Kidney glomerular epithelial cell (primary cell): ENCODE measurements at regions not wholly inside any gene's neighbourhood (a gene's known extent, or its start where the extent isn't known, plus 50 kb on each side); places are given as distances from the start of the nearest gene placed in this dataset.

Experiments used
- DNase-seq: peaks from one replicate; lab custom pipeline; 2025; lab: John Stamatoyannopoulos, UW

DNA sequence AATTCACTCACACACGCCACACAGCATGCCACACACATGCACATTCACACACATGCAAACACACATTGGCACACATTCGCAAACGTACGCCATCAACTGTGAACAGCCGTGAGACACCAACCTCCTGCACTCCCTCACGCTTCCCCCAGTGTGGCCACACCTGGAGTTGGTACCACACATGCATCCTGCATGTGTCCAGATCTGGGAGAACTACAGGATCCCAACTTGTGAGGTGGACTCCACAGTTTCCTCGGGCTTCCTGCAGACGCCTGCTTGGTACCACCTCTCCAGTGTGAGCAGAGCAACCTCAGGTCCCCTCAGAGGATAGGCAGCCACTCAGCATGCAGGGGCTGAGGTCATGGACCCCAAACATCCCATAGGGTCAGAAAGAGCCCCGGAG, 239.0 kb downstream of the EIPR1 start:
- DNase-seq: no peak

GRCh38 chr2:3137651-3138300, 239.8 kb downstream of the EIPR1 start:
- no peak for DNase-seq

GRCh38 chr2:3135676-3136075, 241.9 kb downstream of the EIPR1 start:
- DNase-seq: no peak

- DNase-seq: no peak
Measured at GRCh38 chr2:3134026-3134571, 243.5 kb downstream of the EIPR1 start.

DNA sequence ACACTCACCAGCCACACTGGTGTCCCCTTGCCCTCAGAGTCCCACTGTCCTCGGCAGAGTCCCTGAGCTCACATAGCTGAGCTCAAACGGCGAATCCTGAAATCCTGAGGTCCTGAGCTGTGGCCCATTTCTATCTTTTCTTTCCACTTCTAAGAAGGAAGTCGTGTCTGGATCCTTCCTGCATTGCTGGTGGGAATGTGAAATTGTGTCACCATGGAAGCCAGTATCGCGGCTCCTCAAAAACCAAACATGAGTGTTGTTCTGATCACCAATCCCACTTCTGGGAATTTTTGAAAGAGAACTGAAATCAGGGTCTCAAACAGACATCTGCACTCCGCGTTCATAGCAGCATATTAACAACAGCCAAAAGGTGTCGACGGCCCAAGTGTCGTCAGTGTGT, 244.7 kb downstream of the EIPR1 start:
- no peak for DNase-seq

DNA sequence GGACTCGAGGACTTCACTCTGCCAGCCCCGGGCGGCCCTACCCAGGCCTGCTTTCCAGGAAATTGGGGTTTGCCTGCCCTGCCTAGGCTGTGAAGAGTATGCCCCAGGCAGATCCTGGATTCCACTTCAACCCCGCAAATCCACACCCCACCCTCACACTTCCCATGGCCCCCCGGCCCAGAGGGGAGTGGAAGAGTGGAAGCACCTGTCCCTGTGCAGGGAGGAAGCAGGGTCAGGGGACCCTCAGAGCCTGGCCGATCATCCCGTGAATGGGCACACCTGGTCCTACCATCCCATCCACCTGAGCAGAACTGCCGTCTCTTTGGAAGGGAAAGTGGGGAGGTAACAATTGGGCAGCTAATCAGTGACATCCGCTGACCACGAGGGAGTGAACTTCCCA, 245.2 kb downstream of the EIPR1 start:
- DNase-seq: no peak

GRCh38 chr2:3131636-3132326, 245.8 kb downstream of the EIPR1 start:
- DNase-seq: no peak

GRCh38 chr2:3130889-3131635, 246.6 kb downstream of the EIPR1 start:
- DNase-seq: no peak

DNA sequence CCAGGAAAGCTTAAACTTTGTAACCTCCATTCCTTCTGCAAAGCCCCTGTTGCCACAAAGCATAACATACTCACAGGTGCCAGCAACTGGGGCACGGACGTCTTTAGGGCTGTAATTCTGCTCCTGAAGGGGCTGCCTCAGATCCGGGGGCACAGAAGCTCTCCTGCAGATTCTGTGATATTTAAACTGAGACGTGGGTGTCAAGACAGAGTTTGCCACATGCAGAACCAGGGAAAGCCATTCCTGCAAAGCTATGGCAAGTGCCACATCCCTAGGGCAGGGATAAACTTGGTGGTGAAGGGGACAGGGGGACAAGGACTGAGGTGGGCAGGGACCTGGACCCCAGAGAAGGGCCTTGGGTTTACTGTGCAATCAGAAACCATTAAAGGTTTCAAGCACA, 247.2 kb downstream of the EIPR1 start:
- no peak for DNase-seq

- no peak for DNase-seq
Measured at GRCh38 chr2:3129867-3130266, 247.8 kb downstream of the EIPR1 start.

- DNase-seq: no peak
Measured at GRCh38 chr2:3128786-3129185, 248.8 kb downstream of the EIPR1 start.

DNA sequence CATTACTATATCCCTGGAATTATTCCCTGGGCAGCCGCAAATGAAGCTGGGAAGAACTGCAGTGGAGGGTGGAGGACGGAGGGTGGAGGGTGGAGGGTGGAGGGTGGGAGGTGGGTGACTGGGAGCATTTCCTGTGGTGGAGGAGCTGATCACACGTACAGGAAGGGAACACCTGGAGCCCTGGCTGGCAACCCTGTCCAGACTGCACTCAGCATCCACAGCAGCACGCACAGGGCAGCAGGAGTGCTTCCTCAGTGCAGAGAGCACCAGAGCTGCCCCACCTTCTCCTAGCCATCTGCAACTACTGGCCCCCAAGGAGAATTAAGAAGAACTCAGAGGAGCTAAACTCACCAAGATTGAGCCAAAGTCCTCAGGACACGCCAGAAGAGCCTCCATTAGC, 249.9 kb downstream of the EIPR1 start:
- DNase-seq: no peak

DNA sequence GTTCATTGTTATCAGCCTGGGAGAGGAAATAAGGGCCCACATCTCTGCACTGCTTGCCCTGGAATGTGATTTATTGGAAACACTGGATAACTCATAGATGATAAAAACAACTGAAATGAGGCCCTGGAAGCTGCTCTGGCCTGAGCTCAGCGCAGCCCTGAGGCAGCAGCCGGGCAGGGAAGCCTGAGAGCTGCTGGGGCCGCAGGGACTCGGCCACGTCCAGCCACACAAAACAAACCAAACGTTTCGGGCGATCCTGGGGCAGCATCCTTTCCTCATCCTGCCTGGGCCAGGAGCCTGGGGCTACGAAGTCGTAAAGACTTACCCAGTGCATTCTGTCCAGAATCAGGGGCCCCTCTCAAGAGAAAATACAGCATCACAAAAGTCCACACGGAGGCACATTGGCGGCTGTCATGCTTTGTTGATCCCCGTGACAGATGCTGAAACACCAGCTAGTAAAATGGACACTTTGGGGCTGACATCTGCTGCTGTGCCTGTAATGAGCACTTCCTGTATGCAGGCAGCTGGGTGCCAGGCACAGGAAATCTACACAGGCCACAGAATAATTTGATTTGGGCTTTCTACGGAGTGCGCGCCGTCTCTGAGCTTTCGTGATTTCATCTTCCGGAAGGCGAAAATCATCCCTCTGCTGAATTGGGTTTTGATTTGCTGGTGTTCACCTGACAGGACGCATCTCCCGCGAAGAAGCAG, 250.6 kb downstream of the EIPR1 start:
- DNase-seq: no peak

DNA sequence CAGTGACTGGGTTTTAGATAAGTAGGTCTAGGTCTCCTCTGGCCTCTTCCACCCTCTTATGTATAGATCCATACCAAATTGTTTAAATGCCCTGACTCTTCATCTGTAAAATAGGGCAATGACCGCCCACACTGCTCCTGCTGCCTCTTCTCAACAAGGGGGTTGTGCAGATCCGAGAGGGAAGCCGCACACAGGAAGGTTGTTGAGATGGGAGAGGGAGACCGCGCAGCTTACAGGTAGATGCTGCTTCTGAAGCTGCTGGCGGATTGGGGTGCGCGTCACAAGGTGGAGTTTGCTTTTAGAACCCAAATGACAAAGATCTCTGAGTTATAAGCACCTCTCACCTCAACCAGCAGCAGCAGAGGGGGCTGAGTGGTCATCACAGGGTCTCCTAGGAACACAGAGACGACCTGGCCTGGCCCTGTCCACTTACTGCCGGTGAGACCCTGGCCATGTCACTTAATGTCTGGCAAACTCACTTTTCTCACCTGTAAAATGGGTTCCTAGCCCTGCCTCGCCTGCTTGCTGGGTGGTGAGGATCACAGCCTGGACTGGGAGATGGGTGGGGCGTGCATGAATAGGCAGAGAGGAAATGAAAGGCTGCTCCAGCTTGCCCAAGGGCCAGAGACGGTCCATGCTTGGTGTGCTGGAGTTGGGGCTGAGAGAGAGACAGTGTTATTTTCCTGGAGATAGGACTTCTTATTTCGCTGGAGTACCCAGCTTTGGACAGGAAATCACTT, 251.3 kb downstream of the EIPR1 start:
- DNase-seq: no peak

DNA sequence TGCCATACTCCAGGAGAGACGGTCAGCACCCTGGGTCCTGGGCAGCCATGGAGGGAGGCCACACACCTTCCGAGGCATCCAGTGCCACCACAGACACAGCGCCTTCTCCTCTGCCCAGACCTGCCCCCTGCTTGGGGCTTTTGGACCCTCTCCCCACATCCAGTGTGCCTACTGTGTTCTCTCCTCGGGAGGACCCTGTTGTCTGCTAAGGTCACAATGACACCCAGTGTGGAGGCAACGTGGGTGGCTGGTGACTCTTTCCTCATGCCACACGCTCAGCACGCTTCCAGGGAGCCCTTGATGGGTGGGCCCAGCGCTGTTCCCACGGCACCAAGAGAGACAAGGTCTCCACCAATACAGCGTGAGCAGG, 251.9 kb downstream of the EIPR1 start:
- DNase-seq: no peak

DNA sequence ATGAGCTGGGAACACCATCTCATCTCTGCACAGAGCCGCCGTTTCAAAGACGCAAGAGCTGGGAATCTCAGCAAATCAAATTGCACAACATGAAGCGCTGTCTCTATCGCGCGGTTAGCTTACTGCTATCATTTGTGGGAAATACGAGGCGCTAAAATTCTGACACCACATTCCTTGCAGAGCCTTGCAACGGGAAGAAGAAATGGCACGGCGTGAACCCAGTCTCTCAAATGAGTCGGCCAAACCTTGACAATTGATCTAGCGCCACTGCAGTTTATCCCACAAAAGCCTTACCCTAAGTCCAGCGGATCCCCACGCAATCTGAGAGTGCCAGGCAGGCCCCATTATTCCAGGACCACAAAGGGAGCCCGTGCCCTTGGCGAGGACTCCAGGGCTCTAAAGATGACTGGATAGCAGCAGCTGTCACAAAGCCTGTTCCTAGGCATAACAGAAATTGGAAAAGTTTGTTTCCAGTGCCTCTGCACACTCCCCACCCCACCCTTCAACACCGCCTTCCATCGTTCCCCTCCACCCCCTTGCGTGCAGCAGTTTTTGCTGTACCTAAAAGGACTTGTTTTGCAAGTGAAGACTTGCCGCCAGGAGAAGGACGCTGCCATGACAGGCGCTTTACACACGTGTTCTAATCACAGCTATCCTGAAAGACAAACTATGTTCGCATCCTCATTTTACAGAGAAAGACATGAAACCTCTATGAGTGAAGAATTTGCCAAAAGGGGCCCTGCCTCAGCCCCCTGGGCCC, 252.4 kb downstream of the EIPR1 start:
- DNase-seq: no peak

- no peak for DNase-seq
Measured at GRCh38 chr2:3122525-3122924, 255.1 kb downstream of the EIPR1 start.

DNA sequence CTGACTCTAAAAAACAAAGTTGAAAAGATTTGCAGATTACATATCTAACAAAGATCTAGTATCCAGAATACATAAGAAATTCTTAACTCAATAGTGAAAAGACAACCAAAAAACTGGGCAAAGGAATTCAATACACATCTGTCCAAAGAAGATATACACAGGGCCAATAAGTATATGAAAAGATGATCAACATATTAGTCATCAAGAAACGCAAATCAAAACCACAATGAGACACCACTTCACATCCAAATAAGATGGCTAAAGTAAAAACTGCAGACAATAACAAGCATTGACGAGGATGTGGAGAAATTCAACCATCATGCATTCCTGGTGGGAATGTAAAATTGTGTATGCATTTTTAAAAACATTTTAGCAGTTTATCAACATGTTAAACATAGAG, 256.0 kb downstream of the EIPR1 start:
- no peak for DNase-seq

DNA sequence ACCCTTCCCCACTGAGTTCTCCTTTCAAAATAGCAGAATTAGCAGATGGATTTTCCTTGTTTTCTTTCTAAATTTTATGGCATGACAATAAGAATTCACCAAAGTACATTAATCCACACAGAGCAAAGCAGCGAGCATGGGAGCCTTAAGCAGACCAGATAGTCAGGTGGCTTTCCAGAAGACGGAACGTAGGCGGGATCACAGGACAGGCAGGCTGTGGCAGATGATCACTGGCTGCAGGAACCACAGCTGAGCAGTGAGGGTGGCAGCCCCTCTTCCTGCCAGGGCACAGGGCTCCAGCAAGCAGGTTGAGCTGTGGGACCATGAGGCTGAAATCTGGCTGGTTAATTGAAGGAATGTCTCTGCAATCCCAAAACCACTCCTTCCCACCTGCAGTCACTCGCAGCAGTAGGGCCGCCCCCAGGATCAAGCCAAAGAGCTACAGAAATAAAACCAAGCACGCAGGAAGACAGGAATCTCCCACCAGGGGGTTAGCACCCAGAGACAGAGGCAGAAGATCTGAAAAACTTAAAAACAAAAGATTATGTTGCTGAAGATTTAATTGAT, 259.9 kb downstream of the EIPR1 start:
- no peak for DNase-seq

- DNase-seq: no peak
Measured at GRCh38 chr2:3116371-3116770, 261.2 kb downstream of the EIPR1 start.
